ENCODE measurements at regions not wholly inside any gene's neighbourhood (a gene's known extent, or its start where the extent isn't known, plus 50 kb on each side); places are given as distances from the start of the nearest gene placed in this dataset.

- Mint-ChIP-seq H3K27me3 (no peaks in the 10 kb centered on the region), H3K9me3 (ENCODE audit: insufficient read depth) (peaks cover 2% of the 10 kb centered on the region), H3K4me3 (no peak overlapping the region), H3K4me1 (no peaks in the 10 kb centered on the region), H3K27ac (no peak overlapping the region)
- Histone ChIP-seq H3K4me3 (ENCODE audit: control extremely low read depth in 1 of 5, extremely low read depth in 1 of 5, insufficient read depth in 1 of 5, low read depth in 2 of 5, low read length in 4 of 5) (no peak overlapping the region), H3K27ac (ENCODE audit: low read length in 2 of 2) (no peak overlapping the region), H3K4me2 (replicated peaks; ENCODE audit: low read depth, low read length, poor library complexity, severe bottlenecking) (no peak overlapping the region), H2AFZ (ENCODE audit: insufficient read depth, low read depth, low read length, poor library complexity, severe bottlenecking) (no peak overlapping the region), H3K36me3 (replicated peaks in 1 of 2; ENCODE audit: control extremely low read depth in 1 of 2, control insufficient read depth in 1 of 2, extremely low read depth in 1 of 2, insufficient read depth in 2 of 2, low read length in 1 of 2) (no peaks in the 10 kb centered on the region), H3K27me3 (replicated peaks in 1 of 4; ENCODE audit: control extremely low read depth in 1 of 4, control insufficient read depth in 3 of 4, insufficient read depth in 4 of 4, low read length in 3 of 4) (no peaks in the 10 kb centered on the region), H3K9ac (ENCODE audit: low read length) (no peak overlapping the region), H4K20me1 (ENCODE audit: control insufficient read depth, insufficient read depth, low read length, poor library complexity, severe bottlenecking) (no peaks in the 10 kb centered on the region), H3K4me1 (ENCODE audit: control insufficient read depth in 2 of 2, insufficient read depth in 2 of 2, low read length in 2 of 2) (no peaks in the 10 kb centered on the region), H3K79me2 (ENCODE audit: control insufficient read depth, insufficient read depth, low read length) (no peaks in the 10 kb centered on the region), H3K9me3 (ENCODE audit: control extremely low read depth in 1 of 3, control insufficient read depth in 2 of 3, insufficient read depth in 1 of 3, low read length in 2 of 3) (no peaks in the 10 kb centered on the region)
- intact Hi-C loops (cut with micrococcal nuclease) = no loop called here
- WGBS (ENCODE audit: insufficient coverage) = 100% methylated on average over 1 of the region's 2 CpGs
- TF ChIP-seq CTCF (IDR thresholded peaks at IDR 0.05) (no peak), EZH2 (IDR thresholded peaks at IDR 0.05; ENCODE audit: borderline replicate concordance, insufficient read depth, low read depth, low read length, poor library complexity, severe bottlenecking) (no peak)
- CTCF ChIA-PET = no interaction called here
- ATAC-seq (ENCODE audit: low read depth) (no peak), DNase-seq (no peak)
- POLR2A ChIA-PET = no interaction called here
Observed at GRCh38 chr10:35726846-35727245, 84.8 kb upstream of the FZD8 start.

DNA sequence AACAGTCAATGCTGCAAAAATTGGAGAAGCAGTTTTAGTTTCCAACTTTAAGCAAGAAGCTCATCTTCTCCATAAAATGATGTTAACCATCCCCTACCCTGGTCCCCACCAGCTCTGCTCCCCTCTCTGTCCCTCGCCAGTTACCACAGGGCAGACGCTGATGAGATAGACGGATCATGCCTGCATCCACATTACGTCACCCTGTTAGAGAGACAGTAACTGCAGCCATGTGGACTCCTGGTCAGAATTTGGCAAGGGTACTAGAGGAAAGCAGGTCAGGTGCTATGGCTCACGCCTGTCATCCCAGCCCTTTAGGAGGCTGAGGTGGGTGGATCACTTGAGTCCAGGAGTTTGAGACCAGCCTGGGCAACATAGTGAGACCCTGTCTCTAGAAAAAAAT lies 81.9 kb upstream of the FZD8 start:
- DNase-seq = no peak
- Histone ChIP-seq H4K20me1 (ENCODE audit: control insufficient read depth, insufficient read depth, low read length, poor library complexity, severe bottlenecking) (no peaks in the 10 kb centered on the region), H3K79me2 (ENCODE audit: control insufficient read depth, insufficient read depth, low read length) (no peaks in the 10 kb centered on the region), H3K27me3 (replicated peaks in 1 of 4; ENCODE audit: control extremely low read depth in 1 of 4, control insufficient read depth in 3 of 4, insufficient read depth in 4 of 4, low read length in 3 of 4) (no peaks in the 10 kb centered on the region), H3K4me2 (replicated peaks; ENCODE audit: low read depth, low read length, poor library complexity, severe bottlenecking) (no peak overlapping the region), H3K9ac (ENCODE audit: low read length) (no peak overlapping the region), H2AFZ (ENCODE audit: insufficient read depth, low read depth, low read length, poor library complexity, severe bottlenecking) (no peak overlapping the region), H3K4me1 (ENCODE audit: control insufficient read depth in 2 of 2, insufficient read depth in 2 of 2, low read length in 2 of 2) (no peaks in the 10 kb centered on the region), H3K4me3 (ENCODE audit: control extremely low read depth in 1 of 5, extremely low read depth in 1 of 5, insufficient read depth in 1 of 5, low read depth in 2 of 5, low read length in 4 of 5) (no peak overlapping the region), H3K9me3 (ENCODE audit: control extremely low read depth in 1 of 3, control insufficient read depth in 2 of 3, insufficient read depth in 1 of 3, low read length in 2 of 3) (no peaks in the 10 kb centered on the region), H3K27ac (ENCODE audit: low read length in 2 of 2) (no peak overlapping the region), H3K36me3 (replicated peaks in 1 of 2; ENCODE audit: control extremely low read depth in 1 of 2, control insufficient read depth in 1 of 2, extremely low read depth in 1 of 2, insufficient read depth in 2 of 2, low read length in 1 of 2) (no peaks in the 10 kb centered on the region)
- ChIA-PET POLR2A (no interaction called here), CTCF (no interaction called here)
- no peak for TF ChIP-seq EZH2 (IDR thresholded peaks at IDR 0.05; ENCODE audit: borderline replicate concordance, insufficient read depth, low read depth, low read length, poor library complexity, severe bottlenecking)
- no peak for TF ChIP-seq CTCF (IDR thresholded peaks at IDR 0.05)
- H3K4me1 Mint-ChIP-seq = no peaks in the 10 kb centered on the region
- no peak overlapping the region for H3K4me3 Mint-ChIP-seq
- no peak for ATAC-seq (ENCODE audit: low read depth)
- intact Hi-C loops (cut with micrococcal nuclease) = no loop called here
- no peaks in the 10 kb centered on the region for H3K27me3 Mint-ChIP-seq
- no peak overlapping the region for H3K27ac Mint-ChIP-seq
- peaks cover 2% of the 10 kb centered on the region for H3K9me3 Mint-ChIP-seq (ENCODE audit: insufficient read depth)
- 79% methylated on average over 5 of the region's 5 CpGs for WGBS (ENCODE audit: insufficient coverage)

Measured in B cell (primary cell).